ENCODE measurements at regions not wholly inside any gene's neighbourhood (a gene's known extent, or its start where the extent isn't known, plus 50 kb on each side); places are given as distances from the start of the nearest gene placed in this dataset.

GRCh38 chr7:148480479-148481146 lies 110.0 kb upstream of the C7orf33 start:
- H3K9me3 ChIP-seq (ENCODE audit: low read depth, low read length), result no peaks in the 10 kb centered on the region
- H4K20me1 ChIP-seq (ENCODE audit: insufficient read depth, low read length), result no peaks in the 10 kb centered on the region
- peak overlapping the region; percentile 65 for H2AFZ ChIP-seq (ENCODE audit: low read length)
- TF ChIP-seq CTCF (IDR thresholded peaks at IDR 0.05; ENCODE audit: extremely low read depth, low read depth, low read length), result no peak
- no peaks in the 10 kb centered on the region for H3K27me3 ChIP-seq (ENCODE audit: insufficient read depth, low read length)
- peak overlapping the region; percentile 55 for H3K4me2 ChIP-seq (ENCODE audit: insufficient read depth, low read length)
- no peaks in the 10 kb centered on the region for H3K79me2 ChIP-seq (ENCODE audit: insufficient read depth, low read length)
- H3K4me1 ChIP-seq (ENCODE audit: insufficient read depth, low read length), result no peaks in the 10 kb centered on the region
- no peak for DNase-seq (ENCODE audit: insufficient read length, low spot score, missing footprints)
- no peaks in the 10 kb centered on the region for H3K36me3 ChIP-seq (ENCODE audit: insufficient read depth, low read length)
- no peak overlapping the region for H3K4me3 ChIP-seq (ENCODE audit: insufficient read depth, low read length)
- H3K27ac ChIP-seq (ENCODE audit: low read depth, low read length), result no peak overlapping the region

GRCh38 chr7:148481147-148481526 lies 109.4 kb upstream of the C7orf33 start:
- H3K4me2 ChIP-seq (ENCODE audit: insufficient read depth, low read length), result peak overlapping the region; percentile 55
- no peaks in the 10 kb centered on the region for H4K20me1 ChIP-seq (ENCODE audit: insufficient read depth, low read length)
- no peaks in the 10 kb centered on the region for H3K79me2 ChIP-seq (ENCODE audit: insufficient read depth, low read length)
- no peaks in the 10 kb centered on the region for H3K36me3 ChIP-seq (ENCODE audit: insufficient read depth, low read length)
- no peak for TF ChIP-seq CTCF (IDR thresholded peaks at IDR 0.05; ENCODE audit: extremely low read depth, low read depth, low read length)
- H3K4me1 ChIP-seq (ENCODE audit: insufficient read depth, low read length), result no peaks in the 10 kb centered on the region
- peak overlapping the region; percentile 65 for H2AFZ ChIP-seq (ENCODE audit: low read length)
- no peak overlapping the region for H3K27ac ChIP-seq (ENCODE audit: low read depth, low read length)
- no peak for DNase-seq (ENCODE audit: insufficient read length, low spot score, missing footprints)
- no peak overlapping the region for H3K4me3 ChIP-seq (ENCODE audit: insufficient read depth, low read length)
- H3K9me3 ChIP-seq (ENCODE audit: low read depth, low read length), result no peaks in the 10 kb centered on the region
- no peaks in the 10 kb centered on the region for H3K27me3 ChIP-seq (ENCODE audit: insufficient read depth, low read length)

- Histone ChIP-seq H3K9me3 (ENCODE audit: low read depth, low read length) (no peaks in the 10 kb centered on the region), H4K20me1 (ENCODE audit: insufficient read depth, low read length) (no peaks in the 10 kb centered on the region), H2AFZ (ENCODE audit: low read length) (no peak overlapping the region), H3K27ac (ENCODE audit: low read depth, low read length) (no peak overlapping the region), H3K4me1 (ENCODE audit: insufficient read depth, low read length) (no peaks in the 10 kb centered on the region), H3K4me2 (ENCODE audit: insufficient read depth, low read length) (no peak overlapping the region), H3K27me3 (ENCODE audit: insufficient read depth, low read length) (no peaks in the 10 kb centered on the region), H3K79me2 (ENCODE audit: insufficient read depth, low read length) (no peaks in the 10 kb centered on the region), H3K4me3 (ENCODE audit: insufficient read depth, low read length) (no peak overlapping the region), H3K36me3 (ENCODE audit: insufficient read depth, low read length) (no peaks in the 10 kb centered on the region)
- no peak for TF ChIP-seq CTCF (IDR thresholded peaks at IDR 0.05; ENCODE audit: extremely low read depth, low read depth, low read length)
- DNase-seq (ENCODE audit: insufficient read length, low spot score, missing footprints), result no peak
Observed at GRCh38 chr7:148481971-148482626, 108.5 kb upstream of the C7orf33 start.

- Histone ChIP-seq H3K27ac (ENCODE audit: low read depth, low read length) (no peak overlapping the region), H3K79me2 (ENCODE audit: insufficient read depth, low read length) (no peaks in the 10 kb centered on the region), H3K4me1 (ENCODE audit: insufficient read depth, low read length) (no peaks in the 10 kb centered on the region), H3K4me2 (ENCODE audit: insufficient read depth, low read length) (no peak overlapping the region), H3K4me3 (ENCODE audit: insufficient read depth, low read length) (no peak overlapping the region), H3K36me3 (ENCODE audit: insufficient read depth, low read length) (no peaks in the 10 kb centered on the region), H4K20me1 (ENCODE audit: insufficient read depth, low read length) (no peaks in the 10 kb centered on the region), H3K27me3 (ENCODE audit: insufficient read depth, low read length) (no peaks in the 10 kb centered on the region), H2AFZ (ENCODE audit: low read length) (no peak overlapping the region), H3K9me3 (ENCODE audit: low read depth, low read length) (no peaks in the 10 kb centered on the region)
- DNase-seq (ENCODE audit: insufficient read length, low spot score, missing footprints), result no peak
- no peak for TF ChIP-seq CTCF (IDR thresholded peaks at IDR 0.05; ENCODE audit: extremely low read depth, low read depth, low read length)
Observed at GRCh38 chr7:148483515-148484308, 106.9 kb upstream of the C7orf33 start.
